ENCODE measurements at regions not wholly inside any gene's neighbourhood (a gene's known extent, or its start where the extent isn't known, plus 50 kb on each side); places are given as distances from the start of the nearest gene placed in this dataset. TPM values are rescaled to one million over a fixed set of nuclear protein-coding genes. Genes with fewer than 3 reads are reported as not detected.

GRCh38 chr2:10252224-10252623 lies 50.5 kb upstream of the HPCAL1 start:
- Histone ChIP-seq H4K20me1 (ENCODE audit: insufficient read depth, low read depth, low read length) (no peaks in the 10 kb centered on the region), H3K4me1 (ENCODE audit: low read length) (no peaks in the 10 kb centered on the region), H3K4me2 (ENCODE audit: low read depth, low read length, poor library complexity, severe bottlenecking) (no peak overlapping the region), H3K27me3 (ENCODE audit: low read length) (no peaks in the 10 kb centered on the region), H3K9me3 (ENCODE audit: low read length) (peaks cover 16% of the 10 kb centered on the region), H3K9me2 (replicated peaks; ENCODE audit: insufficient read depth, low read length) (no peaks in the 10 kb centered on the region), H3K36me3 (ENCODE audit: insufficient read depth, low read length) (no peaks in the 10 kb centered on the region), H3K27ac (ENCODE audit: low read length) (no peak overlapping the region), H3K4me3 (ENCODE audit: low read length) (no peak overlapping the region), H3K79me2 (ENCODE audit: low read length) (no peaks in the 10 kb centered on the region), H2AFZ (ENCODE audit: low read length) (no peak overlapping the region), H3K9ac (ENCODE audit: low read length) (no peak overlapping the region)
- DNase-seq, result no peak

GRCh38 chr2:10252661-10253060 lies 50.0 kb upstream of the HPCAL1 start:
- no peaks in the 10 kb centered on the region for H3K36me3 ChIP-seq (ENCODE audit: insufficient read depth, low read length)
- no peak overlapping the region for H3K9ac ChIP-seq (ENCODE audit: low read length)
- H3K4me3 ChIP-seq (ENCODE audit: low read length), result no peak overlapping the region
- no peaks in the 10 kb centered on the region for H3K4me1 ChIP-seq (ENCODE audit: low read length)
- no peaks in the 10 kb centered on the region for H3K79me2 ChIP-seq (ENCODE audit: low read length)
- H4K20me1 ChIP-seq (ENCODE audit: insufficient read depth, low read depth, low read length), result no peaks in the 10 kb centered on the region
- H3K27me3 ChIP-seq (ENCODE audit: low read length), result no peaks in the 10 kb centered on the region
- H3K27ac ChIP-seq (ENCODE audit: low read length), result no peak overlapping the region
- DNase-seq, result no peak
- H3K4me2 ChIP-seq (ENCODE audit: low read depth, low read length, poor library complexity, severe bottlenecking), result no peak overlapping the region
- no peak overlapping the region for H2AFZ ChIP-seq (ENCODE audit: low read length)
- H3K9me2 ChIP-seq (replicated peaks; ENCODE audit: insufficient read depth, low read length), result no peaks in the 10 kb centered on the region
- peaks cover 16% of the 10 kb centered on the region for H3K9me3 ChIP-seq (ENCODE audit: low read length)

Small RNA genes in the stretch of these regions (small RNA-seq; reads per million reads assigned to genes)
- gene MIR4261, result not detected
